ENCODE measurements at regions not wholly inside any gene's neighbourhood (a gene's known extent, or its start where the extent isn't known, plus 50 kb on each side); places are given as distances from the start of the nearest gene placed in this dataset.

GRCh38 chr4:14906805-14907204, 95.5 kb upstream of the CPEB2 start:
- TF ChIP-seq, protein P1, sequence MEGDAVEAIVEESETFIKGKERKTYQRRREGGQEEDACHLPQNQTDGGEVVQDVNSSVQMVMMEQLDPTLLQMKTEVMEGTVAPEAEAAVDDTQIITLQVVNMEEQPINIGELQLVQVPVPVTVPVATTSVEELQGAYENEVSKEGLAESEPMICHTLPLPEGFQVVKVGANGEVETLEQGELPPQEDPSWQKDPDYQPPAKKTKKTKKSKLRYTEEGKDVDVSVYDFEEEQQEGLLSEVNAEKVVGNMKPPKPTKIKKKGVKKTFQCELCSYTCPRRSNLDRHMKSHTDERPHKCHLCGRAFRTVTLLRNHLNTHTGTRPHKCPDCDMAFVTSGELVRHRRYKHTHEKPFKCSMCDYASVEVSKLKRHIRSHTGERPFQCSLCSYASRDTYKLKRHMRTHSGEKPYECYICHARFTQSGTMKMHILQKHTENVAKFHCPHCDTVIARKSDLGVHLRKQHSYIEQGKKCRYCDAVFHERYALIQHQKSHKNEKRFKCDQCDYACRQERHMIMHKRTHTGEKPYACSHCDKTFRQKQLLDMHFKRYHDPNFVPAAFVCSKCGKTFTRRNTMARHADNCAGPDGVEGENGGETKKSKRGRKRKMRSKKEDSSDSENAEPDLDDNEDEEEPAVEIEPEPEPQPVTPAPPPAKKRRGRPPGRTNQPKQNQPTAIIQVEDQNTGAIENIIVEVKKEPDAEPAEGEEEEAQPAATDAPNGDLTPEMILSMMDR (IDR thresholded peaks at IDR 0.05; ENCODE audit: extremely low read depth, missing control alignments) = no peak
- no peak for DNase-seq (ENCODE audit: low spot score)

DNA sequence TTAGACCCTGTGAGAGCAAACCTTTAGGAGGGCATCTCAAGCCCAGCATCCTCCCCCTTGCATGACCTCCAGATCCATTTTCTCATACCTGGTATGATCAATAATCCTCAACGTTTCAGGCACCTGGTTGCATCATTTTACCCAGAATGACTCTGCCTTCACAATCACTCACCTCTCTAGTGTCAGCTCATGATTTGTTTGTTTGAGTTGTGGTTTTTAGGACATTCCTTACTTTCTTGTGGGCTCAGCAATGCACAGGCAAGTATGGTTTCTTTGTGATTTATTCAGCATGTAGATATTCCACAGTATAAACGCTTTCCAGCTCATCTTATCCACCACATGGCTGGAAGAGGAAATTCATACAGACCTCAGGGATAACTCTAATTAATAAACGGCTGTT, 93.6 kb upstream of the CPEB2 start:
- TF ChIP-seq, protein P1 (IDR thresholded peaks at IDR 0.05; ENCODE audit: extremely low read depth, missing control alignments) = no peak
- no peak for DNase-seq (ENCODE audit: low spot score)

DNA sequence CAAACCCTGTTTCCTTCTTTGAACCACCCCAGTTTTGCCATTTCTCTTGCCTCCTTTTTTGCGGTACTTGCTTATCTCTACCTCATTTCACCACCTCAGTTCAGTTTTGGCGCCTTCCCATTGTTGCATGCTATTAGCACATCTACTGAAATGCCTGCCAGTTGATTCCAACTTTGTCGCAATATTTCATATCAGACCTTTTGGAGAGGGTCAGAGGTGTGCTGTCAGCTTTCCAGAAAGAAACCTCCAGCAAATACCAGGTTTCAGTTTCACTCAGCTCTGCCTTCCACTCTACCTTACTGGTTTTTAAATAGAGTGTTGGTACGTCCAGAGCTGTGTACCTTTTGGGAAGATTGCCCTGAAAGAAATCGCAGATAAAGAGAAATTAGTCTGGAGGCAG, 91.9 kb upstream of the CPEB2 start:
- DNase-seq (ENCODE audit: low spot score) = no peak
- TF ChIP-seq, protein P1 (IDR thresholded peaks at IDR 0.05; ENCODE audit: extremely low read depth, missing control alignments) = no peak

GRCh38 chr4:14912426-14912825, 89.9 kb upstream of the CPEB2 start:
- TF ChIP-seq, protein P1 (IDR thresholded peaks at IDR 0.05; ENCODE audit: extremely low read depth, missing control alignments) = no peak
- DNase-seq (ENCODE audit: low spot score) = no peak

DNA sequence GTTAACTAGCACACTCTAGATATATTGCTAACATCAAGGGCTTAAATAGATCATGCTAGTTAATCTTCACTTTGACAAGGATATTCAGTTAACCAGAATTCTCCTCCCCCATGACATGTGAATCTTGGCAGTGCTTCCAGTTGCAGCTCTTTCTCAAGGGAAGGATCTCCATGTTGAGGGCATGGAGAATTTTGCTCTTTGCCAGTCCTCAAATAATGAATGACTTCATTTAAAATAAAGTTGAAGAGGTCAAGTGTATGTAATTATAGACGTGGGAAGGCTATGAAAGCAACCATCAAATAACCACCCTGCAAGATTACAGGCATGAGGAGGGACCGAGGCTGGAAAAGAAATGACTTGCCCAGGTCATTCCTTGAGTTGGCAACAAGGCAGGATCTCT, 87.3 kb upstream of the CPEB2 start:
- no peak for DNase-seq (ENCODE audit: low spot score)
- TF ChIP-seq, protein P1 (IDR thresholded peaks at IDR 0.05; ENCODE audit: extremely low read depth, missing control alignments) = no peak

- TF ChIP-seq, protein P1 (IDR thresholded peaks at IDR 0.05; ENCODE audit: extremely low read depth, missing control alignments) = no peak
Measured at GRCh38 chr4:14916554-14917297, 85.6 kb upstream of the CPEB2 start.

DNA sequence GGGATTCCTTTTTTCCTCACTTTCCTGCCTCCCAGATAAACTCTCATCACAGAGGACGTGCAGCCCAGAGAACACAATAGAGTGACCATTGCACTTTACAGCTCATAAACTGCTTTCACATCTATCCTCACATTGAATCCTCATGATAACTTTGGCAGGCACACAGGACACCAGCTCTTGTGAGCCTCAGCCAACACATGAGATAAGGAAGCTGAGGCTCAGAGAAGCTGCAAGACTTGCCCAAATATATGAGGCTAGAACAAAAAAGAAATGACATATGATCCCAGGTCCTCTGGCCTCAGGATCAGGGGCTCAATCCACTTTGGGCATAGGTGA, 85.0 kb upstream of the CPEB2 start:
- no peak for DNase-seq (ENCODE audit: low spot score)

More at GRCh38 chr4:14916554-14917297, 85.6 kb upstream of the CPEB2 start:
- DNase-seq (ENCODE audit: low spot score) = no peak

More for the DNA sequence above, 85.0 kb upstream of the CPEB2 start:
- TF ChIP-seq, protein P1 (IDR thresholded peaks at IDR 0.05; ENCODE audit: extremely low read depth, missing control alignments) = no peak

Data from GM20000 (cell line).